H9 (cell line): ENCODE measurements at regions not wholly inside any gene's neighbourhood (a gene's known extent, or its start where the extent isn't known, plus 50 kb on each side); places are given as distances from the start of the nearest gene placed in this dataset.
A peak's percentile ranks its signal among the peaks of the same experiment; 100 is the strongest.

Experiments
- DNase-seq: peaks from one replicate; pipeline ENCODE4 v3.0.0-alpha.2; 2017
- H2AFZ ChIP-seq: one replicate; pipeline ENCODE4 v1.6.1; 2013; ENCODE audit warnings: mild to moderate bottlenecking, low read length, control low read depth, moderate library complexity
- H2AK5ac ChIP-seq: 2 replicates; pipeline ENCODE4 v1.6.1; 2013; ENCODE audit warnings: low read length, control low read depth, mixed read lengths; ENCODE audit not compliant: insufficient read length
- H2BK120ac ChIP-seq: one replicate; pipeline ENCODE4 v1.6.1; 2013; ENCODE audit warnings: low read depth, mild to moderate bottlenecking, low read length, control low read depth, inconsistent platforms; ENCODE audit not compliant: poor library complexity, severe bottlenecking
- H2BK12ac ChIP-seq: 2 replicates; pipeline ENCODE4 v1.6.1; 2013; ENCODE audit warnings: low read length, control low read depth, mixed read lengths, low read depth; ENCODE audit not compliant: insufficient read length
- H2BK15ac ChIP-seq: 2 replicates; pipeline ENCODE4 v1.6.1; 2013; ENCODE audit warnings: low read depth, low read length, control low read depth
- H2BK20ac ChIP-seq: one replicate; pipeline ENCODE4 v1.6.1; 2013; ENCODE audit warnings: low read depth, mild to moderate bottlenecking, low read length, control low read depth, inconsistent platforms; ENCODE audit not compliant: poor library complexity, severe bottlenecking
- H2BK5ac ChIP-seq: 2 replicates; pipeline ENCODE4 v1.6.1; 2013; ENCODE audit warnings: low read length, control low read depth, mixed read lengths; ENCODE audit not compliant: insufficient read length
- H3K14ac ChIP-seq: 2 replicates; pipeline ENCODE4 v1.6.1; 2013; ENCODE audit warnings: low read length, control low read depth; ENCODE audit not compliant: insufficient read depth
- H3K18ac ChIP-seq: 2 replicates; pipeline ENCODE4 v1.6.1; 2013; ENCODE audit warnings: low read depth, mild to moderate bottlenecking, mixed read lengths, low read length, control low read depth; ENCODE audit not compliant: insufficient read length
- H3K23ac ChIP-seq: 2 replicates; pipeline ENCODE4 v1.6.1; 2013; ENCODE audit warnings: low read length, control low read depth, mixed read lengths, low read depth; ENCODE audit not compliant: insufficient read length
- H3K23me2 ChIP-seq: 2 replicates; pipeline ENCODE4 v1.6.1; 2013; ENCODE audit warnings: low read depth, mild to moderate bottlenecking, mixed read lengths, low read length, control low read depth; ENCODE audit not compliant: insufficient read length, poor library complexity, severe bottlenecking
- H3K27ac ChIP-seq: 2 replicates; pipeline ENCODE4 v1.5.1; 2013; ENCODE audit warnings: low read length, control low read depth, mixed read lengths, low read depth; ENCODE audit not compliant: insufficient read length
- H3K27me3 ChIP-seq: 2 replicates; pipeline ENCODE4 v1.6.1; 2013; ENCODE audit warnings: low read length, control low read depth, inconsistent platforms; ENCODE audit not compliant: insufficient read depth
- H3K4ac ChIP-seq: 2 replicates; pipeline ENCODE4 v1.6.1; 2013; ENCODE audit warnings: low read depth, mild to moderate bottlenecking, control low read depth, inconsistent platforms, low read length, moderate library complexity
- H3K4me1 ChIP-seq: 2 replicates; pipeline ENCODE4 v1.6.1; 2013; ENCODE audit warnings: low read length, control low read depth, inconsistent platforms; ENCODE audit not compliant: insufficient read depth
- H3K4me2 ChIP-seq: 2 replicates; pipeline ENCODE4 v1.6.1; 2013; ENCODE audit warnings: low read length, control low read depth, mixed read lengths; ENCODE audit not compliant: insufficient read length, insufficient read depth
- H3K56ac ChIP-seq: 2 replicates; pipeline ENCODE4 v1.6.1; 2013; ENCODE audit warnings: low read depth, mild to moderate bottlenecking, mixed read lengths, low read length, control low read depth; ENCODE audit not compliant: insufficient read length
- H3K79me1 ChIP-seq: 2 replicates; pipeline ENCODE4 v1.6.1; 2013; ENCODE audit warnings: low read depth, mild to moderate bottlenecking, moderate library complexity, low read length, control low read depth, inconsistent platforms; ENCODE audit not compliant: insufficient read depth, poor library complexity, severe bottlenecking
- H3K79me2 ChIP-seq: 2 replicates; pipeline ENCODE4 v1.6.1; 2013; ENCODE audit warnings: low read length, control low read depth, inconsistent platforms; ENCODE audit not compliant: insufficient read depth
- H3K9ac ChIP-seq: 2 replicates; pipeline ENCODE4 v1.6.1; 2013; ENCODE audit warnings: low read length, control low read depth, mixed read lengths; ENCODE audit not compliant: insufficient read length; ENCODE audit errors: extremely low read depth
- H3K9me3 ChIP-seq: one replicate; pipeline ENCODE4 v1.6.1; 2013; ENCODE audit warnings: low read depth, low read length, inconsistent platforms; ENCODE audit not compliant: control insufficient read depth
- H3T11ph ChIP-seq: one replicate; pipeline ENCODE4 v1.6.1; 2013; ENCODE audit warnings: mild to moderate bottlenecking, low read length, control low read depth, inconsistent platforms
- H4K20me1 ChIP-seq: one replicate; pipeline ENCODE4 v1.6.1; 2013; ENCODE audit not compliant: control insufficient read depth, insufficient read length, insufficient read depth
- H4K5ac ChIP-seq: 2 replicates; pipeline ENCODE4 v1.6.1; 2013; ENCODE audit warnings: low read depth, mild to moderate bottlenecking, mixed read lengths, low read length, control low read depth; ENCODE audit not compliant: insufficient read length
- H4K8ac ChIP-seq: replicated peaks from 2 replicates; pipeline ENCODE4 v1.6.1; 2013; ENCODE audit warnings: low read length, control low read depth, mixed read lengths, low read depth; ENCODE audit not compliant: insufficient read length
- H4K91ac ChIP-seq: 2 replicates; pipeline ENCODE4 v1.6.1; 2013; ENCODE audit warnings: low read depth, mild to moderate bottlenecking, moderate library complexity, mixed read lengths, low read length, control low read depth; ENCODE audit not compliant: insufficient read length
- H3K27ac Mint-ChIP-seq, 3 experiments: 2 replicates in 2 of 3; 3 replicates in 1 of 3; pipeline ENCODE4 v1.8.0; 2020 to 2021; ENCODE audit warnings: mixed read lengths in 3 of 3, mild to moderate bottlenecking in 1 of 3, moderate library complexity in 1 of 3
- H3K27me3 Mint-ChIP-seq: 2 replicates; pipeline ENCODE4 v1.8.0; 2021; ENCODE audit warnings: low read depth, mild to moderate bottlenecking, moderate library complexity, mixed read lengths
- H3K36me3 Mint-ChIP-seq, 3 experiments: 2 replicates in 2 of 3; 3 replicates in 1 of 3; pipeline ENCODE4 v1.8.0; 2020 to 2021; ENCODE audit warnings: low read depth in 3 of 3, mixed read lengths in 3 of 3; ENCODE audit not compliant: insufficient read depth in 1 of 3
- H3K4me1 Mint-ChIP-seq, 2 experiments: 2 replicates each; pipeline ENCODE4 v1.8.0; 2020; ENCODE audit warnings: mixed read lengths in 2 of 2
- H3K4me3 Mint-ChIP-seq, 2 experiments: 2 replicates in 1 of 2; 3 replicates in 1 of 2; pipeline ENCODE4 v1.8.0; 2020 to 2021; ENCODE audit warnings: mild to moderate bottlenecking in 2 of 2, mixed read lengths in 2 of 2, moderate library complexity in 1 of 2
- H3K9me3 Mint-ChIP-seq, 2 experiments: 2 replicates in 1 of 2; 3 replicates in 1 of 2; pipeline ENCODE4 v1.8.0; 2020; ENCODE audit warnings: mild to moderate bottlenecking in 2 of 2, mixed read lengths in 2 of 2, moderate library complexity in 1 of 2
- WGBS: extraction: QIAGEN DNeasy Blood & Tissue Kit; methylation state at CpG from one replicate; pipeline ENCODE4 v1.1.7; 2013; ENCODE audit warnings: missing lambda C conversion rate, low lambda C conversion rate, mixed read lengths; ENCODE audit not compliant: insufficient read length; ENCODE audit errors: extremely low coverage; 5-methylcytosine and 5-hydroxymethylcytosine counted together
- TF ChIP-seq, protein P1 (sequence below): fragments of 200-600 bp; sonication (generic); conservative IDR thresholded peaks from 3 replicates; pipeline ENCODE4 v1.8.0; 2021; ENCODE audit warnings: antibody characterized with exemption, mild to moderate bottlenecking

- peak; percentile 23 for DNase-seq
- Histone ChIP-seq H3K27ac (no peak overlapping the region), H2AFZ (no peak overlapping the region), H2BK5ac (no peak overlapping the region), H2BK12ac (no peak overlapping the region), H3K4ac (no peak overlapping the region), H4K20me1 (no peaks in the 10 kb centered on the region), H2BK120ac (no peak overlapping the region), H3K23ac (no peak overlapping the region), H3K79me1 (no peaks in the 10 kb centered on the region), H3K23me2 (no peaks in the 10 kb centered on the region), H3K4me1 (no peaks in the 10 kb centered on the region; the same call in 1 of the 2 replicates), H3K27me3 (no peaks in the 10 kb centered on the region), H3K79me2 (no peaks in the 10 kb centered on the region), H3K9me3 (peaks cover 13% of the 10 kb centered on the region), H4K5ac (no peak overlapping the region), H3K56ac (no peak overlapping the region), H2BK15ac (no peak overlapping the region), H3K18ac (no peak overlapping the region), H3K4me2 (no peak overlapping the region), H3K9ac (no peak overlapping the region), H2BK20ac (no peak overlapping the region), H2AK5ac (no peak overlapping the region), H3K14ac (no peak overlapping the region; the same call in 1 of the 2 replicates), H3T11ph (no peak overlapping the region), H4K91ac (no peak overlapping the region), H4K8ac (no peak overlapping the region)
- Mint-ChIP-seq H3K9me3 (peaks cover 30 to 43% of the 10 kb centered on the region in 2 experiments), H3K4me1 (peaks cover 11 to 16% of the 10 kb centered on the region in 2 experiments), H3K27ac (peak overlapping the region in 1 of 3 experiments; percentile 44; a peak in 1 of 7 replicates), H3K36me3 (peaks cover 18 to 31% (median 31%) of the 10 kb centered on the region in 3 experiments), H3K27me3 (peaks cover 14% of the 10 kb centered on the region), H3K4me3 (no peak overlapping the region)
- TF ChIP-seq, protein P1, sequence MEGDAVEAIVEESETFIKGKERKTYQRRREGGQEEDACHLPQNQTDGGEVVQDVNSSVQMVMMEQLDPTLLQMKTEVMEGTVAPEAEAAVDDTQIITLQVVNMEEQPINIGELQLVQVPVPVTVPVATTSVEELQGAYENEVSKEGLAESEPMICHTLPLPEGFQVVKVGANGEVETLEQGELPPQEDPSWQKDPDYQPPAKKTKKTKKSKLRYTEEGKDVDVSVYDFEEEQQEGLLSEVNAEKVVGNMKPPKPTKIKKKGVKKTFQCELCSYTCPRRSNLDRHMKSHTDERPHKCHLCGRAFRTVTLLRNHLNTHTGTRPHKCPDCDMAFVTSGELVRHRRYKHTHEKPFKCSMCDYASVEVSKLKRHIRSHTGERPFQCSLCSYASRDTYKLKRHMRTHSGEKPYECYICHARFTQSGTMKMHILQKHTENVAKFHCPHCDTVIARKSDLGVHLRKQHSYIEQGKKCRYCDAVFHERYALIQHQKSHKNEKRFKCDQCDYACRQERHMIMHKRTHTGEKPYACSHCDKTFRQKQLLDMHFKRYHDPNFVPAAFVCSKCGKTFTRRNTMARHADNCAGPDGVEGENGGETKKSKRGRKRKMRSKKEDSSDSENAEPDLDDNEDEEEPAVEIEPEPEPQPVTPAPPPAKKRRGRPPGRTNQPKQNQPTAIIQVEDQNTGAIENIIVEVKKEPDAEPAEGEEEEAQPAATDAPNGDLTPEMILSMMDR: no peak
- WGBS: no CpG with 5 or more reads among the region's 7 CpGs
Observed at GRCh38 chr6:169998457-169998856, 247.0 kb downstream of the ERMARD start.
